ENCODE measurements at regions not wholly inside any gene's neighbourhood (a gene's known extent, or its start where the extent isn't known, plus 50 kb on each side); places are given as distances from the start of the nearest gene placed in this dataset.

DNA sequence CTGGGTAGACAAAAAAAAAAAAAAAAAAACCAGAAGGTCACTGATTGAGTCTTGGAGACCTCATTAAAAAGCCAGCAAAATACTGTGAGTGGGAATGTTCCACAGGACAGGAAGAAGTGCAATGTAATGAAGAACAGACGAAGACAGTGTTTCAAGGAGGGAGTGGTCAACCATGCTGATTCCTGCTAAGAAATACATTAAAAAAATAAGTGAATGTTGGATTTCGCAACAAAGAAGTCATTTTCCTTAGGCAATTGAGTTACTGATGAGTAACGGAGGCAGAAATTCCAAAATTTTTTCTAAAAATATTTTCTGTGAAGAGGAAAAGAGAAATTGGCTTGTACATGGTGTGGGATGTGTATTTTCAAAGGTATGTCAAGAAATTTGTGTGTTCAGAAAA is 94.3 kb upstream of the FAM47B start:
- H3K9ac ChIP-seq (ENCODE audit: low read length), result no peak overlapping the region
- no peak overlapping the region for H3K4me3 ChIP-seq (ENCODE audit: low read length)

DNA sequence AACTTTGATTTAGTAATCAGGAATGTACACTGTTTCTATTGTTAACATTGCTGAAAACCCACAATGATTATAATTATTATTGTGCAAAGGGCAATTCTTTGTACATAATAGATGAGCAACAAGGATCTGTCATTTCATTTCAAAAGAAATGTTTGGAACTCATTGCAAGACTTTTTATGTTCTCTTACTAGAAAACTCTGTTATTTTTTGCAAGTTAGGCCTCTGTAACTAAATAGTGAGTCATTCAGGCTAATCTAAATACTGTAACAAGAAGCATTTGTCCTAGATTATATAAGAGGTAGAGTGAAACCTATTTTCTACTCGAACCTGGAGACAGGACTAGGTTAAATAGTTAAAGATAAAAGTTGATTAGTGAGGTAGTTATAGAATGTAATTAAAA is 93.2 kb upstream of the FAM47B start:
- Histone ChIP-seq H3K27me3 (replicated peaks; ENCODE audit: insufficient read depth, low read length) (no peaks in the 10 kb centered on the region), H3F3A (ENCODE audit: insufficient read depth, low read length) (no peaks in the 10 kb centered on the region), H3K9me3 (replicated peaks; ENCODE audit: insufficient read depth, low read length) (no peaks in the 10 kb centered on the region), H3K27ac (ENCODE audit: low read length) (no peak overlapping the region), H2AFZ (ENCODE audit: low read length) (no peak overlapping the region), H3K4me3 (ENCODE audit: low read length) (no peak overlapping the region), H3K9me2 (replicated peaks; ENCODE audit: insufficient read depth, low read length) (no peaks in the 10 kb centered on the region), H3K79me2 (ENCODE audit: low read length) (no peaks in the 10 kb centered on the region), H3K9ac (ENCODE audit: low read length) (no peak overlapping the region), H4K20me1 (ENCODE audit: insufficient read depth, low read length) (no peaks in the 10 kb centered on the region), H3K4me1 (ENCODE audit: low read length) (no peaks in the 10 kb centered on the region), H3K4me2 (ENCODE audit: low read depth, low read length) (no peak overlapping the region), H3K36me3 (replicated peaks; ENCODE audit: insufficient read depth, low read length) (no peaks in the 10 kb centered on the region)
- no peak for DNase-seq
- TF ChIP-seq EZH2phosphoT487 (IDR thresholded peaks at IDR 0.05; ENCODE audit: low read length) (no peak), EZH2 (optimal IDR thresholded peaks at IDR 0.05; ENCODE audit: low read depth, low read length) (no peak)
- TF ChIP-seq, protein P1, sequence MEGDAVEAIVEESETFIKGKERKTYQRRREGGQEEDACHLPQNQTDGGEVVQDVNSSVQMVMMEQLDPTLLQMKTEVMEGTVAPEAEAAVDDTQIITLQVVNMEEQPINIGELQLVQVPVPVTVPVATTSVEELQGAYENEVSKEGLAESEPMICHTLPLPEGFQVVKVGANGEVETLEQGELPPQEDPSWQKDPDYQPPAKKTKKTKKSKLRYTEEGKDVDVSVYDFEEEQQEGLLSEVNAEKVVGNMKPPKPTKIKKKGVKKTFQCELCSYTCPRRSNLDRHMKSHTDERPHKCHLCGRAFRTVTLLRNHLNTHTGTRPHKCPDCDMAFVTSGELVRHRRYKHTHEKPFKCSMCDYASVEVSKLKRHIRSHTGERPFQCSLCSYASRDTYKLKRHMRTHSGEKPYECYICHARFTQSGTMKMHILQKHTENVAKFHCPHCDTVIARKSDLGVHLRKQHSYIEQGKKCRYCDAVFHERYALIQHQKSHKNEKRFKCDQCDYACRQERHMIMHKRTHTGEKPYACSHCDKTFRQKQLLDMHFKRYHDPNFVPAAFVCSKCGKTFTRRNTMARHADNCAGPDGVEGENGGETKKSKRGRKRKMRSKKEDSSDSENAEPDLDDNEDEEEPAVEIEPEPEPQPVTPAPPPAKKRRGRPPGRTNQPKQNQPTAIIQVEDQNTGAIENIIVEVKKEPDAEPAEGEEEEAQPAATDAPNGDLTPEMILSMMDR (IDR thresholded peaks at IDR 0.05; ENCODE audit: low read length), result no peak

More for the DNA sequence above, 94.3 kb upstream of the FAM47B start:
- Histone ChIP-seq H3K4me2 (ENCODE audit: low read depth, low read length) (no peak overlapping the region), H4K20me1 (ENCODE audit: insufficient read depth, low read length) (no peaks in the 10 kb centered on the region), H3K27ac (ENCODE audit: low read length) (no peak overlapping the region), H3K9me2 (replicated peaks; ENCODE audit: insufficient read depth, low read length) (no peaks in the 10 kb centered on the region), H3K79me2 (ENCODE audit: low read length) (no peaks in the 10 kb centered on the region), H3K27me3 (replicated peaks; ENCODE audit: insufficient read depth, low read length) (no peaks in the 10 kb centered on the region), H3K9me3 (replicated peaks; ENCODE audit: insufficient read depth, low read length) (no peaks in the 10 kb centered on the region), H3K36me3 (replicated peaks; ENCODE audit: insufficient read depth, low read length) (no peaks in the 10 kb centered on the region), H2AFZ (ENCODE audit: low read length) (no peak overlapping the region), H3K4me1 (ENCODE audit: low read length) (no peaks in the 10 kb centered on the region), H3F3A (ENCODE audit: insufficient read depth, low read length) (no peaks in the 10 kb centered on the region)
- TF ChIP-seq EZH2phosphoT487 (IDR thresholded peaks at IDR 0.05; ENCODE audit: low read length), result no peak
- TF ChIP-seq, protein P1 (IDR thresholded peaks at IDR 0.05; ENCODE audit: low read length), result no peak
- TF ChIP-seq EZH2 (optimal IDR thresholded peaks at IDR 0.05; ENCODE audit: low read depth, low read length), result no peak
- DNase-seq, result no peak

DNA sequence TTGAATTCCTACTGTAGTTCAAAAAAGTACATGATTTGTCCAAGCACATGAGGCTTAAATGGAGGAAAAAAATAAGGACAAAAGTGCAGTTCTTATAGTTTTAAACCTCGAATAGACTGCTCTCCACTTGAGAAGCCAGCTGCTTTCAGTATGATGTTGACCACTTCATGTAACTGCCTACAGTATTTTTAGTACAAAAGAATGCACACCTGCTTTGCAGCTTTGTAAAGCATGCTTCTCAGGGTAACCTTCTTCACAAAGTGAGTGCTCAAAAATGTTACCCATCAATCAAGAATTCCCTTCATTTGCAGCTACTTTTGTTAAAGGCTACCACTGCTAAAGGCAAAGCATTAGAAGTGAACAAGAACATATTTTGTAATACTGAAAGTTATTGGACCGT is 83.4 kb upstream of the FAM47B start:
- no peak for TF ChIP-seq EZH2 (optimal IDR thresholded peaks at IDR 0.05; ENCODE audit: low read depth, low read length)
- Histone ChIP-seq H3K9me2 (replicated peaks; ENCODE audit: insufficient read depth, low read length) (no peaks in the 10 kb centered on the region), H3K27me3 (replicated peaks; ENCODE audit: insufficient read depth, low read length) (no peaks in the 10 kb centered on the region), H3K4me1 (ENCODE audit: low read length) (peaks cover 12% of the 10 kb centered on the region), H3K36me3 (replicated peaks; ENCODE audit: insufficient read depth, low read length) (no peaks in the 10 kb centered on the region), H3K79me2 (ENCODE audit: low read length) (no peaks in the 10 kb centered on the region), H3K9me3 (replicated peaks; ENCODE audit: insufficient read depth, low read length) (no peaks in the 10 kb centered on the region), H2AFZ (ENCODE audit: low read length) (no peak overlapping the region), H3K4me2 (ENCODE audit: low read depth, low read length) (peak overlapping the region; percentile 18; the same call in 1 of the 2 replicates), H3K4me3 (ENCODE audit: low read length) (no peak overlapping the region), H4K20me1 (ENCODE audit: insufficient read depth, low read length) (no peaks in the 10 kb centered on the region), H3K9ac (ENCODE audit: low read length) (no peak overlapping the region), H3F3A (ENCODE audit: insufficient read depth, low read length) (no peaks in the 10 kb centered on the region), H3K27ac (ENCODE audit: low read length) (peak overlapping the region; percentile 31; the same call in 1 of the 2 replicates)
- DNase-seq, result peak; percentile 73

DNA sequence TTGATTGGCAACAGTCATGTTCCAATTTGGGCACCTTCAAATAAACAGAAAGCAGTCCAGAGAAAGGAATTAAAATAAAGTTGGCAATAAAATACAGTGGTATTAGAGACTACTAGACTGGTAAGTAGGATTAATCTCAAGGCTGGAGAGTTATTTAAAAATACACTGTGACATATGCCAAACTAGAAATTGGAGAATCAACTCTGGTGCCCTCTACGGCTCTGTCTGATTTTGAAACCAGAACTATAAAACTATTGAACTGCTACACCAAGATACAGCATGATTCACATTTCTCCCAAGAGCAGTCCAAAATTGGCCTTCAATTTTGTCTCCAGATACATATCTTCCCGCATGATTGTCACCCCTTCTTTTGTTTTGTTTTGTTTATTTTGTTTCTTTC is 78.7 kb upstream of the FAM47B start:
- no peak for DNase-seq
- no peaks in the 10 kb centered on the region for H3K36me3 ChIP-seq (replicated peaks; ENCODE audit: insufficient read depth, low read length)
- no peak overlapping the region for H3K27ac ChIP-seq (ENCODE audit: low read length)
- no peaks in the 10 kb centered on the region for H3K9me3 ChIP-seq (replicated peaks; ENCODE audit: insufficient read depth, low read length)
- no peak overlapping the region for H2AFZ ChIP-seq (ENCODE audit: low read length)
- TF ChIP-seq EZH2 (optimal IDR thresholded peaks at IDR 0.05; ENCODE audit: low read depth, low read length) (no peak), EZH2phosphoT487 (IDR thresholded peaks at IDR 0.05; ENCODE audit: low read length) (no peak)
- H3K79me2 ChIP-seq (ENCODE audit: low read length), result no peaks in the 10 kb centered on the region
- H4K20me1 ChIP-seq (ENCODE audit: insufficient read depth, low read length), result no peaks in the 10 kb centered on the region
- H3K4me3 ChIP-seq (ENCODE audit: low read length), result no peak overlapping the region
- H3K4me2 ChIP-seq (ENCODE audit: low read depth, low read length), result no peak overlapping the region
- H3F3A ChIP-seq (ENCODE audit: insufficient read depth, low read length), result no peaks in the 10 kb centered on the region
- H3K27me3 ChIP-seq (replicated peaks; ENCODE audit: insufficient read depth, low read length), result no peaks in the 10 kb centered on the region
- no peaks in the 10 kb centered on the region for H3K9me2 ChIP-seq (replicated peaks; ENCODE audit: insufficient read depth, low read length)
- peaks cover 8% of the 10 kb centered on the region; the same call in 1 of the 2 replicates for H3K4me1 ChIP-seq (ENCODE audit: low read length)
- no peak overlapping the region for H3K9ac ChIP-seq (ENCODE audit: low read length)
